ENCODE measurements at regions not wholly inside any gene's neighbourhood (a gene's known extent, or its start where the extent isn't known, plus 50 kb on each side); places are given as distances from the start of the nearest gene placed in this dataset.
A peak's percentile ranks its signal among the peaks of the same experiment; 100 is the strongest.

DNA sequence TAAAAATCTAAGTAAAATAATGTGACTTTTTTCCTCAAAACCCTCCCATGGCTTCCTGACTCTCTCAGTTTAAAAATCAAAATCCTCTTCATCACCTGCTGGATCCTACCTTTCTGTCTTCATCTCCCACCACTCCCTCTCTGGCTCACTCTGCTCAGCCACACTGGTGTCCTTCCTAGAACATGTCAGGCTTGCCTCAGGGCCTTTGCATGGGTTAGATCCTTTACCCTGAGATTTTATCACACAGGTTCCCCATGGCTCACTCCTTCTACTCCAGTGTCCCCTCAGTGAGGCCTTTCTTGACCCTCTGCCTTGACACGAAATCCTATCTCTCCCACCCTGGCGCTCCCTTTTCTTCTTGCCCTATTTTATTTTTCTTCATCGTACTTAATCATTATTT, 141.8 kb downstream of the RPL22L1 start:
- H3K4me3 ChIP-seq = no peak overlapping the region
- H3K27ac ChIP-seq = no peak overlapping the region
- no peak for DNase-seq (ENCODE audit: extremely low spot score in 2 of 2)
- H3K4me1 ChIP-seq = peaks cover 28% of the 10 kb centered on the region
- H3K36me3 ChIP-seq = no peaks in the 10 kb centered on the region
- H3K27me3 ChIP-seq = no peaks in the 10 kb centered on the region
- intact Hi-C loops (cut with DNase I) = no loop called here
- TF ChIP-seq POLR2AphosphoS5 (IDR thresholded peaks at IDR 0.05; ENCODE audit: insufficient read depth in 1 of 2, low read depth in 1 of 2) (no peak), POLR2A (IDR thresholded peaks at IDR 0.05) (no peak), CTCF (IDR thresholded peaks at IDR 0.05) (no peak)
- H3K9me3 ChIP-seq = no peaks in the 10 kb centered on the region

DNA sequence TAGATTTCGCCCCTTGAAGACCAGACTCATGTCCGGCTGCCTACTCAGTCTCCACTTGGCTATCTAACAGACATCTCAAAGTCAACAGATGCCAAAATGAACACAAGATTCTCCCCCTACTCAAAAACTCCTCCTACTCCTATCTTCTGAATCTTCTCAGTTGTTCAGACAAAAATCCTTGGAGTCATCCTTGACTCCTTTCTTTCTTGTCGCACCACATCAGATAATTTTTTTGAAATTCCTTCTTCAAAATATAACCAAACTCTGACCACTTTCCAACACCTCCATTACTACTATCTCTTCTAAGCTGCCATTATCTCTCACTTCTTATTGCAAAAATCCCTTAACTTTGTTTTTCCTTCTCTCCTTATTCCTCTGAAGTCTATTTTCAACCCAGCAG, 141.9 kb upstream of the SLC7A14 start:
- Histone ChIP-seq H3K4me3 (no peak overlapping the region), H3K27me3 (no peaks in the 10 kb centered on the region), H3K36me3 (no peaks in the 10 kb centered on the region), H3K27ac (peak overlapping the region; percentile 44), H3K4me1 (peaks cover 28% of the 10 kb centered on the region), H3K9me3 (no peaks in the 10 kb centered on the region)
- no peak for TF ChIP-seq POLR2A (IDR thresholded peaks at IDR 0.05)
- no peak for TF ChIP-seq POLR2AphosphoS5 (IDR thresholded peaks at IDR 0.05; ENCODE audit: insufficient read depth in 1 of 2, low read depth in 1 of 2)
- TF ChIP-seq CTCF (IDR thresholded peaks at IDR 0.05) = no peak
- DNase-seq (ENCODE audit: extremely low spot score in 2 of 2) = no peak
- intact Hi-C loops (cut with DNase I) = no loop called here

GRCh38 chr3:170726976-170727661, 141.2 kb upstream of the SLC7A14 start:
- no peak for DNase-seq (ENCODE audit: extremely low spot score in 2 of 2)
- Histone ChIP-seq H3K4me3 (no peak overlapping the region), H3K27ac (peak overlapping the region; percentile 68), H3K9me3 (no peaks in the 10 kb centered on the region), H3K27me3 (no peaks in the 10 kb centered on the region), H3K36me3 (no peaks in the 10 kb centered on the region), H3K4me1 (peaks cover 28% of the 10 kb centered on the region)
- intact Hi-C loops (cut with DNase I) = no loop called here
- TF ChIP-seq CTCF (IDR thresholded peaks at IDR 0.05) (no peak), POLR2A (IDR thresholded peaks at IDR 0.05) (no peak), POLR2AphosphoS5 (IDR thresholded peaks at IDR 0.05; ENCODE audit: insufficient read depth in 1 of 2, low read depth in 1 of 2) (no peak)

GRCh38 chr3:170725285-170725731, 139.4 kb upstream of the SLC7A14 start:
- no peak overlapping the region for H3K4me3 ChIP-seq
- intact Hi-C loops (cut with DNase I) = no loop called here
- TF ChIP-seq POLR2AphosphoS5 (IDR thresholded peaks at IDR 0.05; ENCODE audit: insufficient read depth in 1 of 2, low read depth in 1 of 2) = no peak
- TF ChIP-seq POLR2A (IDR thresholded peaks at IDR 0.05) = no peak

GRCh38 chr3:170724599-170725280, 138.9 kb upstream of the SLC7A14 start:
- intact Hi-C loops (cut with DNase I) = no loop called here
- Histone ChIP-seq H3K36me3 (no peaks in the 10 kb centered on the region), H3K27ac (peak overlapping the region; percentile 55), H3K4me1 (peaks cover 28% of the 10 kb centered on the region), H3K4me3 (no peak overlapping the region), H3K9me3 (no peaks in the 10 kb centered on the region), H3K27me3 (no peaks in the 10 kb centered on the region)
- TF ChIP-seq POLR2A (IDR thresholded peaks at IDR 0.05) = no peak
- no peak for TF ChIP-seq POLR2AphosphoS5 (IDR thresholded peaks at IDR 0.05; ENCODE audit: insufficient read depth in 1 of 2, low read depth in 1 of 2)
- TF ChIP-seq CTCF (IDR thresholded peaks at IDR 0.05) = no peak
- peak in 1 of 2 donors; percentile 96 for DNase-seq (ENCODE audit: extremely low spot score in 2 of 2)

More at GRCh38 chr3:170725285-170725731, 139.4 kb upstream of the SLC7A14 start:
- peak overlapping the region; percentile 68 for H3K27ac ChIP-seq
- H3K9me3 ChIP-seq = no peaks in the 10 kb centered on the region
- H3K4me1 ChIP-seq = peaks cover 28% of the 10 kb centered on the region
- no peak for DNase-seq (ENCODE audit: extremely low spot score in 2 of 2)
- no peaks in the 10 kb centered on the region for H3K36me3 ChIP-seq
- H3K27me3 ChIP-seq = no peaks in the 10 kb centered on the region

All from vagina (tissue), 2 donors.